SK-N-SH (cell line): ENCODE measurements at regions not wholly inside any gene's neighbourhood (a gene's known extent, or its start where the extent isn't known, plus 50 kb on each side); places are given as distances from the start of the nearest gene placed in this dataset.

ENCODE experiments used
- POLR2AphosphoS5 ChIP-seq: IDR thresholded peaks from 2 replicates; pipeline ENCODE4 v1.6.1; 2012; ENCODE audit warnings: low read depth, low read length
- SMC3 ChIP-seq: IDR thresholded peaks from 2 replicates; pipeline ENCODE4 v1.6.1; 2012; ENCODE audit warnings: low read depth, low read length, improper control_type of control experiment
- TF ChIP-seq, protein P1 (sequence below): IDR thresholded peaks from 2 replicates; pipeline ENCODE4 v1.6.1; 2012; ENCODE audit warnings: mild to moderate bottlenecking, low read depth, low read length, moderate library complexity
- TF ChIP-seq, protein P2 (sequence below): fragments of 200-600 bp; sonication (generic); IDR thresholded peaks from 2 replicates; pipeline ENCODE4 v1.6.1; 2017; ENCODE audit warnings: antibody characterized with exemption, mild to moderate bottlenecking, moderate library complexity

DNA sequence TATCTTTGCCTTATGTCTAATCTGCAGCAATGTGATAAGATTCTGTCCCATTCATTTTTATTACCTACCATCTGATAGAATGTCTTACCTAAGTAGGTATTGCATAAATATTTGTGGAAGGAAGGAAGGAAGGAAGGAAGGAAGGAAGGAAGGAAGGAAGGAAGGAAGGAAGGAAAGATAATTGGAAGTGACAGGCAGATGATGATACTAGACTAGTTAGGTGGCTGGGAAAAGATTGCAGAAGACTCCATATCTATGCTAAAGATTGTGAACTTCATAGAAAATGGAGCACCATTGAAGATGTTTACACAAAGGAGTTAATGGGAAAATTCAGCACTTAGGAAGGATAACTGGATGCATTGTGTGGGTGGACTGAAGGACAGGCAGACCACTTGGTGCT lies 909.0 kb downstream of the EPHA4 start:
- TF ChIP-seq, protein P1, sequence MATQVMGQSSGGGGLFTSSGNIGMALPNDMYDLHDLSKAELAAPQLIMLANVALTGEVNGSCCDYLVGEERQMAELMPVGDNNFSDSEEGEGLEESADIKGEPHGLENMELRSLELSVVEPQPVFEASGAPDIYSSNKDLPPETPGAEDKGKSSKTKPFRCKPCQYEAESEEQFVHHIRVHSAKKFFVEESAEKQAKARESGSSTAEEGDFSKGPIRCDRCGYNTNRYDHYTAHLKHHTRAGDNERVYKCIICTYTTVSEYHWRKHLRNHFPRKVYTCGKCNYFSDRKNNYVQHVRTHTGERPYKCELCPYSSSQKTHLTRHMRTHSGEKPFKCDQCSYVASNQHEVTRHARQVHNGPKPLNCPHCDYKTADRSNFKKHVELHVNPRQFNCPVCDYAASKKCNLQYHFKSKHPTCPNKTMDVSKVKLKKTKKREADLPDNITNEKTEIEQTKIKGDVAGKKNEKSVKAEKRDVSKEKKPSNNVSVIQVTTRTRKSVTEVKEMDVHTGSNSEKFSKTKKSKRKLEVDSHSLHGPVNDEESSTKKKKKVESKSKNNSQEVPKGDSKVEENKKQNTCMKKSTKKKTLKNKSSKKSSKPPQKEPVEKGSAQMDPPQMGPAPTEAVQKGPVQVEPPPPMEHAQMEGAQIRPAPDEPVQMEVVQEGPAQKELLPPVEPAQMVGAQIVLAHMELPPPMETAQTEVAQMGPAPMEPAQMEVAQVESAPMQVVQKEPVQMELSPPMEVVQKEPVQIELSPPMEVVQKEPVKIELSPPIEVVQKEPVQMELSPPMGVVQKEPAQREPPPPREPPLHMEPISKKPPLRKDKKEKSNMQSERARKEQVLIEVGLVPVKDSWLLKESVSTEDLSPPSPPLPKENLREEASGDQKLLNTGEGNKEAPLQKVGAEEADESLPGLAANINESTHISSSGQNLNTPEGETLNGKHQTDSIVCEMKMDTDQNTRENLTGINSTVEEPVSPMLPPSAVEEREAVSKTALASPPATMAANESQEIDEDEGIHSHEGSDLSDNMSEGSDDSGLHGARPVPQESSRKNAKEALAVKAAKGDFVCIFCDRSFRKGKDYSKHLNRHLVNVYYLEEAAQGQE, result no peak
- TF ChIP-seq SMC3, result no peak
- TF ChIP-seq, protein P2, sequence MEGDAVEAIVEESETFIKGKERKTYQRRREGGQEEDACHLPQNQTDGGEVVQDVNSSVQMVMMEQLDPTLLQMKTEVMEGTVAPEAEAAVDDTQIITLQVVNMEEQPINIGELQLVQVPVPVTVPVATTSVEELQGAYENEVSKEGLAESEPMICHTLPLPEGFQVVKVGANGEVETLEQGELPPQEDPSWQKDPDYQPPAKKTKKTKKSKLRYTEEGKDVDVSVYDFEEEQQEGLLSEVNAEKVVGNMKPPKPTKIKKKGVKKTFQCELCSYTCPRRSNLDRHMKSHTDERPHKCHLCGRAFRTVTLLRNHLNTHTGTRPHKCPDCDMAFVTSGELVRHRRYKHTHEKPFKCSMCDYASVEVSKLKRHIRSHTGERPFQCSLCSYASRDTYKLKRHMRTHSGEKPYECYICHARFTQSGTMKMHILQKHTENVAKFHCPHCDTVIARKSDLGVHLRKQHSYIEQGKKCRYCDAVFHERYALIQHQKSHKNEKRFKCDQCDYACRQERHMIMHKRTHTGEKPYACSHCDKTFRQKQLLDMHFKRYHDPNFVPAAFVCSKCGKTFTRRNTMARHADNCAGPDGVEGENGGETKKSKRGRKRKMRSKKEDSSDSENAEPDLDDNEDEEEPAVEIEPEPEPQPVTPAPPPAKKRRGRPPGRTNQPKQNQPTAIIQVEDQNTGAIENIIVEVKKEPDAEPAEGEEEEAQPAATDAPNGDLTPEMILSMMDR, result no peak
- TF ChIP-seq POLR2AphosphoS5, result no peak
